NCI-H82 treated with DMSO at 0.1 percent for 48 hours (cell line): ENCODE measurements at regions not wholly inside any gene's neighbourhood (a gene's known extent, or its start where the extent isn't known, plus 50 kb on each side); places are given as distances from the start of the nearest gene placed in this dataset.
A peak's percentile ranks its signal among the peaks of the same experiment; 100 is the strongest.

ENCODE experiments used
- DNase-seq: peaks from one replicate; lab custom pipeline; 2025; ENCODE audit not compliant: unreplicated experiment; lab: John Stamatoyannopoulos, UW

DNA sequence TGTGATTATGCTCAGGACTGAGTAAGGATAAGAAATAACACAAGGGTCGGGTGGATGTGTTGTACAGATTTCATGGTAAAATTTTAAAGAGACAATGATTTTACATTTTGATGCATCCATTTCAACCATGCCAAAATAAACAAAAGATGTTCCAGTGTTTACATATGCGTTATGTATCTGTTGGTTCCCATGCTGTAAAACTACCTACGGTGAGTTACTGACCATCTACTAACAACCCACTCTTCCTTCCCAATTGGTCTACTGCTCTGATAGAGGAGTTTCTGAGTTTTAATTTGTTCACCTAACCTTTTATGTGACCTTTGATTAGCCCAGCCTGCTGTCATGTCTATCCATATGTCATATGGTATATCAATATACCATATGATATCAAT lies 1697.1 kb downstream of the MAT2B start:
- no peak for DNase-seq

DNA sequence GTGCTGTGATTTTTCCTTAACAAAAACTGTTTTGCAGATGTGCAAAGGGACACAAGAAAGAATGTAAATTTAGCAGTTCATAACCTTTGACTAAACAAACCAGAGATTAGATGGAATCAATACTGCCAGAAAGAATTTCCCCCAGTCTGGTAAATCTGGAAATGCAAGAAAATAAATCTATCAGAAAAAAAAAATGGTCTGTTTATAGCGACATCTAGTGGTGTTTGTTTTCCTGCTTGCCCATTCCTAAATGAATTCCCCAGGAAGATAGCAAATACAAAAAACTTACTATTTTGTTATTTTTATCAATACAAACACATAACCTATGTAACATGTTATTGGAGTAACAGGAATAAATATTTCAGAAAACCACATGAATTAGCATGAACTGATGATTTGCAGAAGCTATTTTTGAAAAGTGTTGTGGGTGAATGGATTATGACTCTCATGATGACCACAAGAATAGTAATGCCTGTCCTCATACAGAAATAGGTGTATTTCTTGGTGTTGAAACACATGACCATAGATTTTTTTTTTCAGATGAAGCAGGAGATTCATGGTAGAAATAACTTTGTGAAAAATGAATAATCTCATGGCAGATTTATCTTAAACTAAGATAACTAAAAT lies 1703.8 kb downstream of the MAT2B start:
- DNase-seq: no peak

DNA sequence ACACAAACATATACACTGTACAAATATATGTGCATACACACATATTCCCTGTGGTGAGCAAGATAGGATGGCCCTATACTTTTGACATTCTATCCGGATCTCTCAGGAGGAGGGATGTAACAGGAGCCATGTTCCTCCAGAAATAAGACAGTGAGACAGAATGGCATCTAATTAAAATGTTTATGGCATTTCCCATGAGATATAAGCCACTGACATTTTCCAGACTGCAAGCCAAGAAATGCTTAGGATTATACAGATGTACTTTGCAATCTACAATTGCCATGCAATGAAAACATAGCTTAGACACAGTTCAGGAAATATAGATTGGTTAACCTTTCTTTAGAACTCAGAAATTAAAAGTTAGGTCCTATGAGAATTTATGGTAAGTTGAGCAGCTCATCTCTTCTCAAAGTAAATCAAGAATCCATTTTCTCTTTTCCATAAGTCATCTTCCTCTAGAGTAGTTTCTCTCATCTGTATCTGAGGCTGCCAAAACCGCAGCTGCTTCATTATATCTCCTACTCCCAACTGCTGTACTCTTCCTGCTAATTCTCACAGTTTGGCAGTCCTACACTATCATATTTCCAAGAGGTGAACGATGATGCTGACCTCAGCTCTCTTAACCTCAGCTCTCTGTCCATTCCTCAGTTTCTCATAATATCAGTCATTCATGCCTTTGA lies 1719.1 kb downstream of the MAT2B start:
- no peak for DNase-seq

DNA sequence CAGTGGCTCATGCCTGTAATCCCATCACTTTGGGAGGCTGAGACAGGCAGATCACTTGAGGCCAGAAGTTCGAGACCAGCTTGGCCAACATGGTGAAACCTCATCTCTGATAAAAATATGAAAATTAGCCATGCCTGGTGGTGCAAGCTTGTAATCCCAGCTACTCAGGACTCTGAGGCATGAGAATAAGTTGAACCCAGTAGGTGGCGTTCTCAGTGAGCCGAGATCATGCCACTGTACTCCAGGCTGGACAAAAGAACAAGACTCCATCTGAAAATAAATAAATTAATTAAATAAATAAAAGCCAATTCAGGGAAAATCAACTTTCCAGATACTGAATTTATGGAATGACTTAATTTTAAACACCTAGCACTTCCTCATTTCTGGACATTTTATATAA lies 1722.1 kb downstream of the MAT2B start:
- DNase-seq: no peak

DNA sequence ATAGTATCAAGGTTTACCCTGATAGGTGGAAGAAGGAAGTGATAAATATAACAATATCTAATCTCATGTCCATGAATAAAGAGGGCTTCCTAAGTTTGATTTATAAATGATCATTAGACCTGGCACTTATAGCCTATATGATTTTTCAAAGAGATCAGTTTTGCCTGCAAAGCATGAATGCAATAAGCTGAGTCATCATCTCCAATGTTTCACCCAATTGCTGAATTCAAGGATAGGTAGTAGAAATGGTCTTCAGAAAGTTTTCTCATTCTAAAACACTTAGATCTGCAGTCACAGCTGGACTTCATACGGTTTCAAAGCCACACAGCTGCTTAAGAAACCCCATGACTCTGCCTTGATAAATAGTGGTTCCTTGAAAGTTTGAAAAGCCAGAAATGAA lies 1722.8 kb downstream of the MAT2B start:
- no peak for DNase-seq

DNA sequence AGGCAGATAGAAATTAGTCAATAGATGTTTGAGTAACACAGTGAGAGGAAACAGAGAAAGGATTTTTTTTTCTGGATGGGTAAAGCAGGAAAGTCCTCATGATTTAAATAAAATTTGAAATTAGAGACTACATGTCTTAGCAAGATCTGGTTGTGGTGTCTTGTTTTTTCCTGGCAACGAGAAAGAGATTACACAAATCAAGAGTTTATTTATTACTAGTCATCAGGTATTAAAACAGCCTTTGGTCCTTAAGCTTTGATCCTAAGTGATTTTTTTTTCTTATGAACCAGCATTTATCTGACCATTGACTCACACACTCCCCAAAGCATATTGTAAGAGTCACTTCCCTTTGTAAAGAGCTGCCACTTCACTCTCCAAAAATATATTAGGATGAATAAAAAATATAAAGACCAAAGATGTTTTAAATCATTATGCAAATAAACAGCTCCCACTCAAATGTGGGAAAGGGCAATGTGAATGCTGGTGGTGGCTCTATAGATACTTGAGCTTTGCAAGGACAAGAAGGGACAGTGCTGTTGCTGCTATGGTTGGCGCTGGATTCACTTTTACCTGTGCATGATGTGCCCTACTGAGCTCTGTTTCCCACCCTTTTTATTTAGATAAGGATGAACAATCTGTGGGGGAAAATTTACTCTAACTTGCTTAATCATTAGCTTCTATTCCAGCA lies 1726.5 kb downstream of the MAT2B start:
- DNase-seq: no peak

DNA sequence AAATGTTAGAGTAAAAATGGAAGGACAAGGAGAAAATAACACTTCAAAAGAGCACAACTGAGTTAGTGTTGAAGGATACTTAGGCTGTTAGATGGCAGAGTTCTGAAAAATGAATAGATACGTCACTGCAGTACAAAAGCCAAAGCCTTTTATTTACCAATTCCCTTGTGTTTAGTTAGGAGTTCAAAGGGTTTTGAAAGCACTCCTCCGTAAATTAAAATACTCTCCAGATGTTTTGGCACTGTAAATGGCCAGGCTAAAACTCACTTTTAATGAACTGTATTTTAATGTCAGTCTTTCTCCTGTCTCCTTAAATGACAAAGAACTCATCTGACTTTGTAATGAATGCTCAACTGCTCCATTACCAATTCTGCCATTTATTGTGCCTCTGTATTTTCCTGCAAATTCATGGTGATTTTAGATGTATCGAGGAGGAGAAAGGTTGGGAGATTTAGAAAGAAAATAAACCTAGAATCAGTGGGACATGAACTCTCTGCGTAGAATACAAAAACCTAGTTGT lies 1727.2 kb downstream of the MAT2B start:
- DNase-seq: no peak

DNA sequence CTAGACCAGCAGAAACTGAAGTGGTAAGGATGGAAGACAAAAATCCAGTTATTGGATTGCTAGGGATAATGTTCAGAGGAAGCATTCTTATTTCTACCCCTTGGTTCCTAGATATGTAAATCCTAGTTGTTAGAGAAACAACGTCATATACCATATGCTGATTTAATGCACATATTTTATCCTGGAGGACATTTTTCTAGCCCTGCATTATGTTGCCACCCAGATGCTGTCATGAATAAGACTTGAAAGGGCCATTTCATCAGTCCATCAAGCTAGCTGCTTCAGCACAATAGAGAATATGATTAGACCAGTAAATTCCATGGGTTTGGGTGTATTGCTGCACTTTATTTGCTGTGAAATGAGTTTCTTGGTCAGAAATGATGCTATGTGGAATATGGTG lies 1736.4 kb downstream of the MAT2B start:
- no peak for DNase-seq

DNA sequence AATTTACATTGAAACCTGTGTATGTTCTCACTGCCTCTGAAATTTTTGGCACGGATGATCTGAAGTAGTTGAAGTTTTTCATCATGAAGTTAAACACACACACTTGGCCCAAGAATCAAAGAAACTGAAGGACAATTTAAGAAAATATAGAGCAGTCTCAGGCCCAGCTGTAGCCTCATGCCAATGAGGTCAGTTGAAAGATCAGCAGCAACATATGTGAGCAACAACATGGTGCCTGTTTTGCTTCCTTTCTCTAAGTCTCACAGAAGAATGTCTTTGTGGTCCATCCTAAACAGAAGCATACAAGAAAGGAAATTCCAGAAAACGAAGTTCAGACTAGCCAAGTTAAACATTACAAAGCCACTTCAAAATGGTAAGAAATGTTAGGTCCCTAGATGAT lies 1737.2 kb downstream of the MAT2B start:
- no peak for DNase-seq

DNA sequence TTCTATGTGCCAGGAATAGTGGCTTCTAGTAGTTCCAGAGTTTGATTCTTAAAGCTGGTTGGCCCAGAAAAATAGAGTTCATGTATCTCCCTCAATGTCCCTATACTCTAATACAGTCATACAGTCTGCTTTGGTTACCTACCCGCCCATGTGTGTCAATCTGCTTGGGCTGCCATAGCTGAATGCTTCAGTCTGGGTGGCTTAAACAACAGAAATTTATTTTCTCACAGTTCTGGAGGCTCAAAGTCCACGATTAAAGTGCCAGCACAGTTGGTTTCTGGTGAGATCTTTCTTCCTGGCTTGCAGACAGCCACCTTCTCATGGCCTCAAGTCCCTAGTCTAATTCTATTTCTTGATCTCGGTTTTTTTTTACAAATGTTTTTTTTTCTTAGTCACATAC lies 1739.0 kb downstream of the MAT2B start:
- DNase-seq: no peak

DNA sequence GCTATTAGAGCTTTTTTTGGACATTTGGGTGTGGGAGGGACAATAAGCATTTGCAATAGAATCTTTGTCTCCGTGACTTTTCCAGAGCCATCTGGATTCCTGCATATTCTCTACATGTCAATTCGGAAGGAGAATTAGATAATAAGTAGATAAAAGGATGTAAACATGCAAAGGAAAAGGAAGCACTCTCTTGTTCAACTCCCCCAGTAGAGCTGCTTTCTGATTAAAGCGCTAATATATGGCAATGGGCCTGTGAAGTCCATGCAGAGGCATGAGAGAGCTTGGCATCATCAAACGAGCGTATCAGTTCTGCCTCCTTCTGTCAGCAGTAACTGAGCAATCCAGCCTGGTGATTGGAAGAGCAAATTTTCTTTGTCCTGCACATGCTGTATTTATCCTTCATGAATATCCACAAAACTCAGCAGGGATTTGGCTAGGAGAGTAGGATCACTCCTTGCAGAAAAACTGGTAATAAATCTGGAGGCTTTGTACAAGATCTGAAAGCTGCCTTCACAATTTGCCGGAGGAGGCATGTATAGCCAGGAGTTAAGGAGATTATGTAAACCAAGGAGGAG lies 1752.9 kb downstream of the MAT2B start:
- peak; percentile 73 for DNase-seq

DNA sequence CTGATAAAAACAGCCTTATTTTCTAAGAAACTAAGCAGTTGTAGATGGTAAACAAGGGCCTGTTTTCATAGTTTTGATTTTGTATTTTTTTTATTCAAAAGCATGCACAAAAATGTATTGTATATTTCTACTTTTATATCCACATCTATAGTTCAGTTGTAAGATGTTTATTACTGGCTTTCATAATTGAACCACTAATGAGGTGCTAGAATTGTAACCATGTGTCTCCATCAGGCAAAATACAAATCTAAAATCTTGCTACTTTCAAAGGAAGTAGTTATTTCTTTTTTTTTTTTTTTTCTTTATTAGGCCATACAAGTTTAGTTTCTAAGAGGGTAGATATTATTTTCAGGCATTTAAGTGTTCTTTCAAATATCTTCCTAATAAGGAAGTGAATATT lies 1755.0 kb downstream of the MAT2B start:
- no peak for DNase-seq

DNA sequence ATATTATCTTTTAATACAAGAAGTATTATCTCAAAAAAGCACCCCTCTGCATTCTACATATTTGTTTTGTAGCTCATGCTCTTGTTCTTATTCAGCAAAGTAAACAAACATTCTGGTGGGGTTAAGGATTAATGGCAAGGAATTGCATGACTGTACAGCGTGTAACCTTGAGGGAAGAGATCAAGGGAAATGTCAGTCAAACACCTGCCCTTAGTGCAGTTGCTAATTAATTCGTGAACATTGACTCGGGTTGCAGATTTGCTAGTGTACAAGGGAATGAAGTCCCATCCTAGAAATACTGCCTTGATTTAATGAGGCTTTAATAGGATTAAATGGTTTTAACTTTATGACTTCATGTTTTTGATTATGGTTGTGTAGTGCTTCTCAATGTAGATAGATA lies 1758.1 kb downstream of the MAT2B start:
- DNase-seq: peak; percentile 61

DNA sequence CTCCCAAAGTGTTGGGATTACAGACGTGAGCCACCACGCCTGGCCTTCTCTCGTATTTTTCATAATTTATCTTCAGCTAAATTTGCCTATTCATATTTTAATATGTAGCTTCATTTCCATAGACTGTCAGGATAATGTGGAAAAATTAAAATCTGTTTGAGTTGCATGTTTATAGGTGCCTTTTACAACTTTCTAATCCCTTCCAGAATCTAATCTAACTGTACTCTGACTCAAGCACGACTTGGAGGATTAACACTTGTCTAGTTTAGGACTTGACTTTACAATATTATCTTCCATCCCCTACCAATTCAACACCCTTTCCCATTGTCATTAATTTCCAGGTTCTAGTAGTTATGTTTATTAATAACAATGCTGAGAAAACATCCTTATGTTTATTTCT lies 1761.5 kb downstream of the MAT2B start:
- no peak for DNase-seq

DNA sequence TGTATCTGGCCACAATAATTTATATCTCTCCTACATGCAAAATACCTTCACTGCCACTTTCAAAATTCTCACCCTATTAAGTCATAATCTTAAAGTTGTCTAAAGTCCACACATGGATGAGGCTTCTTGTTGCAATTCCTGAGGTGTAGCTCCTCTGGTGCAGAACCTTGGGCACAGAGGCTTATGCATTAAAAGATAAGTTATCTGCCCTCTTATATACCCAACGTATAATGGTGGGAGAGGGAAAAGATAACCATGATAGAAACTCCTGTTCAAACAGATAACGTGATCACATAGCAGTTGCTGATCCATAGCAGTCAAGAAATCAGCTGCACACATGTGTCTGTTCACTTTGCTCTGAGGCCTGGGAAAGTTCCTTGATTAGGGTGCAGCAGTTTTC lies 1767.0 kb downstream of the MAT2B start:
- no peak for DNase-seq

DNA sequence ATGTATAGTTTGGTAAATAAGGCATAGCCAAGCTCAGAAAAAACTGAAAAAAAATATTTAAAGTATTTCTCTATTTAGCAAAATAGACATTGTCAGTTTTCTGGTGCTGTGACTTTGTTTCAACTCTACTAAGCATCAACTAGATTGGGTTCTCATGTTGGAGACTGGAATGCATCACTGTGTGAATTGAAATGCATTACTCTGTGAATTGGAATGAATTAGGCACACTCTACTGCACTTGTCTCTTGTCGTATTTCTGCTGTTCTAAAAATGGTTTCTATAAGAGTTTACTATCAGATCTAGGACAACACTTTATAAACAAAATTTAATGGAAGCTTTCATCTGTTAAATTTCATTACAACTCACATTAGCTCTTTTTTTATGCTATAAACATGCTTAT lies 1772.2 kb downstream of the MAT2B start:
- DNase-seq: no peak

DNA sequence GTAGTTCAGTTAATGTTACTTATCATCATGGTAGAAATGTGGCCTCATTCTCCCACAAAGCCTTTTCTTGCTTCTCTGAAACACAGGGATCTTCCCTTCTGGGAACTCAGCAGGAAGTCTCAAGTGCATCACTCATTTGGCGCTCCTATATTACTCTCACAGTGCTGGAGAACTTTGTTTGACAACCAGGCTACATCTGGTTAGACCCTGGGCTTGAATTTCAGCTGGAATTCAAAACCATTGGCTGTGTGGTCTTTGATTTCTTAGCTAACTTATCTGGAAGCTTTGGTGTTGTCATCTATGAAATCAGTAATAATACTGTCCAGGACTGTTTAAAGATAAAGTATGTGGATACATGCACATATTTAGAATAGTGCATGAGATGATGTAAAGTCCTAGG lies 1777.1 kb downstream of the MAT2B start:
- DNase-seq: no peak

DNA sequence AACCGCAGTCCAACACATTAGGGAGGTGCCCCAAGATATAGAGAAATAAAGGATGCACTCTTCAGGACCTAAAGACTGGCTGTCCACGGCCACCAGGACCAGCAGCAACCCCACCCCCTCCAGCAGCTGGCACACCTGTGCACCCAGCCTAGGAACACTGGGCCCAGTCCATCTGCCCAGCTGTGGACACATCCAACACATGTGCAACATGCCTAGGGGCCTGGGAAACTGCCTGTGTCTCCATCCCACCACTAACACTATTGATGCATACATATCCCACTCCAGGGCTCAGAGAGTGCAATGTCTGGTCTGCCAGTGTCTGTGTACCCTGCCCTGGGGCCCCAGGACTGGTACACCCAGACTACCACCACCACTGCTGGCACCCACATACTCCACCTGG lies 1781.3 kb downstream of the MAT2B start:
- DNase-seq: no peak

DNA sequence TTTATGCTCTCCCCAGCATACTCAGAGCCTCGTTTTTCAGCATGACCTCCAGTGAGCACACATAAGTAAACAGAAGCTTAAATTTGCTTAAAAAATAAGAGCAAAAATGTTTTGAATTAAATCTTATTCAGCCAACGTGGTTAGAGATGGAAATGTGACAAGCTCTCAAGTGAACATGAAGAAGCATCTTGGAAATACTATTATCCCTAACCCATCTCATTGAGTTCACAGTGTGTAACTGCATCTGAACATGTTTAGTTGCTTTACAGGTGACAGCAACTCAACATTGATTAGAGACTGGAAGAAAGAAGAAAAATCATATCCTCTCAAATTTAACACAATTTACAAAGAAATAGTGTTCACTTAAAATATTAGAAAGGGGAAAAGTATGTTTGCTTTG lies 1785.1 kb downstream of the MAT2B start:
- no peak for DNase-seq

DNA sequence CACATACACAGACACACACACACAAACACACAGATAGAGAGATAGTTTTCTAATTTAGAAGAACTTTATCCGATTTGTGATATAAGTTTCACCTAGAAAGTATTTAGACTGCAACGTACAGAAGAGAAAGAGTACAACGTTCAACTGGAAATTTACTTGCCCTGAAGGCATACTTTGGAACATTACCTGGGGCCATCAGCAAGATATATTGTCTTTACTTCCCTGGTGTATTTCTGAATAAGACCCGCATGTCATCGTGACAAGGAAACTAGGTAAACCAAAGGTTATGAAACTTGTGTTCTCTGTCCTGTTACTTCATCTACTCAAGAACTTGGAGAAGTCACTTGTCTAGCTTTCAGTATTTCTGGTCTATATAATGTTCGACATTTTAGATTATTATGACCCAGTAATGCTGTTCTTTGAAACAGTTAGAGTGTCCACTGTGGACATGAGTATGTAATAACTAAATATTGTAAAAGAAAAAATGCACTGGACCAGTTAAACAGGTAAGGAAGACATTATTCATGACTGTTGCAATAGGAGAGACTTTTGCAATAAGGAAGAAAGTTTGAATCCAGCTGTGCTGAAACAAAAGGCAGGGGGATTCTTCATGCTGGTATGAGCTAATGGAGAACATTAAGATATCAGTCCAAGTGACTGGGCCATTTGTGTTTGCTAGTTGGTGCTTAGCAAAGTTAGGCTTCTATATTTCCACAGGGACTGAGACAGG lies 1791.1 kb downstream of the MAT2B start:
- DNase-seq: no peak

DNA sequence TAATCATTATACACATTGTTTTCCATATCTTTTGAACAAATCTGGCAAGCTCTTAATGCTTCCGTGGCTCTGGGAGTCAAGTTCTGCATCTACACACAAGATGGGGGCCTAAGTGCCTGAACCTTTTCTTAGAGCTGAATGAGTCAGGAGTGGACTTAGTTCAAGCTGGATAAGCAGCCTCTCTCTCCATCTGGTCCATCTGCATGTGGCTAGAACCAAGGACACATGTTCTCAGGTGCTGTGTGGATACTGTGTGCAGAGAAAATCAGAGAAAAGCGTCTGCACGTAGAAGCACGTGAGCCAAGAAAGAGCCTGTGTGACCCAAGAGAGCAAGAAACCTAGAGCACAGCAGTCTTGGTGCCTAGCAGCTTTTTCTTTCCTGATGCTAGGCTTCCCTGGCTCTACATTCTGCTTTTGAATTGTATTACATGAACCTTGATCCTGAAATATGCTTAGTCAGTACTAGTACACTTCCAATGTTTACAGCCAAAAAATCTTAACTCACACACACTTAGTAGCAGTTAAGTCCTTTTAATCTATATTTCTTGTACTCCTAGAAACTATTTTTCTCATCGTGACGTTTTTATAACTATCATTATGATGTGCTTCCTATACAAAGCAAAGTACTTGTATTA lies 1798.9 kb downstream of the MAT2B start:
- peak; percentile 10 for DNase-seq
